Neuronal stem cell (in vitro differentiated cells): ENCODE measurements at regions not wholly inside any gene's neighbourhood (a gene's known extent, or its start where the extent isn't known, plus 50 kb on each side); places are given as distances from the start of the nearest gene placed in this dataset.

Experiments used
- DNase-seq: peaks from one replicate; pipeline ENCODE4 v3.0.0-alpha.2; 2013; ENCODE audit warnings: low spot score
- H2AFZ ChIP-seq: one replicate; pipeline ENCODE4 v1.6.1; 2013; ENCODE audit warnings: mild to moderate bottlenecking, low read length, inconsistent platforms
- H2AK5ac ChIP-seq: 2 replicates; pipeline ENCODE4 v1.6.1; 2013; ENCODE audit warnings: low read depth, mild to moderate bottlenecking, inconsistent platforms, low read length, moderate library complexity, mixed read lengths
- H2BK120ac ChIP-seq: 2 replicates; pipeline ENCODE4 v1.6.1; 2013; ENCODE audit warnings: low read depth, mild to moderate bottlenecking, inconsistent platforms, low read length, moderate library complexity, mixed read lengths
- H2BK12ac ChIP-seq: one replicate; pipeline ENCODE4 v1.6.1; 2013; ENCODE audit warnings: low read length, inconsistent platforms
- H2BK15ac ChIP-seq: 2 replicates; pipeline ENCODE4 v1.6.1; 2013; ENCODE audit warnings: mild to moderate bottlenecking, low read length, inconsistent platforms, mixed read lengths
- H2BK5ac ChIP-seq: one replicate; pipeline ENCODE4 v1.6.1; 2013; ENCODE audit warnings: inconsistent platforms, mild to moderate bottlenecking, low read length, moderate library complexity
- H3K14ac ChIP-seq: one replicate; pipeline ENCODE4 v1.6.1; 2013; ENCODE audit warnings: low read length, inconsistent platforms
- H3K18ac ChIP-seq: 2 replicates; pipeline ENCODE4 v1.6.1; 2013; ENCODE audit warnings: low read length, inconsistent platforms
- H3K23ac ChIP-seq: 2 replicates; pipeline ENCODE4 v1.6.1; 2013; ENCODE audit warnings: low read depth, mild to moderate bottlenecking, mixed read lengths, low read length, inconsistent platforms; ENCODE audit not compliant: poor library complexity
- H3K27ac ChIP-seq: replicated peaks from 3 replicates; pipeline ENCODE4 v1.5.1; 2013; ENCODE audit warnings: low read length, inconsistent platforms
- H3K27me3 ChIP-seq, 3 experiments: 2 replicates each; pipeline ENCODE4 v1.6.1; 2013; ENCODE audit warnings: low read length in 3 of 3, mild to moderate bottlenecking in 2 of 3, inconsistent platforms in 1 of 3, low read depth in 1 of 3, mixed read lengths in 1 of 3, moderate library complexity in 1 of 3; ENCODE audit not compliant: control insufficient read depth in 3 of 3, insufficient read depth in 3 of 3
- H3K36me3 ChIP-seq, 2 donors: replicated peaks in 1 of 2; 2 replicates each; pipeline ENCODE4 v1.6.1; 2013; ENCODE audit warnings: low read length in 2 of 2; ENCODE audit not compliant: control insufficient read depth in 2 of 2, insufficient read depth in 2 of 2
- H3K4ac ChIP-seq: 2 replicates; pipeline ENCODE4 v1.6.1; 2013; ENCODE audit warnings: inconsistent platforms, mild to moderate bottlenecking, low read length, moderate library complexity
- H3K4me1 ChIP-seq, 2 donors: 1 replicate in 1 of 2; 2 replicates in 1 of 2; pipeline ENCODE4 v1.6.1; 2013; ENCODE audit warnings: low read length in 2 of 2, low read depth in 1 of 2; ENCODE audit not compliant: control insufficient read depth in 2 of 2, insufficient read depth in 1 of 2
- H3K4me2 ChIP-seq: one replicate; pipeline ENCODE4 v1.6.1; 2013; ENCODE audit warnings: mild to moderate bottlenecking, low read length, inconsistent platforms; ENCODE audit not compliant: insufficient read depth, poor library complexity, severe bottlenecking
- H3K4me3 ChIP-seq, 2 donors: 2 replicates each; pipeline ENCODE4 v1.5.1; 2013; ENCODE audit warnings: low read length in 2 of 2, mild to moderate bottlenecking in 2 of 2, inconsistent platforms in 1 of 2, moderate library complexity in 1 of 2
- H3K79me1 ChIP-seq: one replicate; pipeline ENCODE4 v1.6.1; 2013; ENCODE audit warnings: low read depth, mild to moderate bottlenecking, inconsistent platforms, low read length, moderate library complexity
- H3K9ac ChIP-seq: one replicate; pipeline ENCODE4 v1.6.1; 2013; ENCODE audit warnings: mild to moderate bottlenecking, low read depth, low read length, inconsistent platforms; ENCODE audit not compliant: poor library complexity
- H3K9me3 ChIP-seq, 2 donors: replicated peaks in 1 of 2; 2 replicates each; pipeline versions ENCODE3 to v1.6.1; 2013; ENCODE audit warnings: low read length in 2 of 2, mild to moderate bottlenecking in 2 of 2, inconsistent platforms in 1 of 2, low read depth in 1 of 2, mixed read lengths in 1 of 2, moderate library complexity in 1 of 2; ENCODE audit not compliant: control insufficient read depth in 2 of 2, insufficient read depth in 1 of 2
- H4K8ac ChIP-seq: one replicate; pipeline ENCODE4 v1.6.1; 2013; ENCODE audit warnings: low read depth, mild to moderate bottlenecking, inconsistent platforms, low read length, moderate library complexity
- H4K91ac ChIP-seq: one replicate; pipeline ENCODE4 v1.6.1; 2013; ENCODE audit warnings: low read length, low read depth, mild to moderate bottlenecking, inconsistent platforms; ENCODE audit not compliant: poor library complexity
- WGBS, 2 donors: extraction: QIAGEN DNeasy Blood & Tissue Kit; methylation state at CpG; one replicate each; pipeline ENCODE4 v1.1.7; 2013; ENCODE audit warnings: missing lambda C conversion rate in 2 of 2, mixed read lengths in 1 of 2; ENCODE audit not compliant: insufficient read length in 2 of 2, insufficient replicate concordance in 1 of 2; ENCODE audit errors: extremely low coverage in 2 of 2; 5-methylcytosine and 5-hydroxymethylcytosine counted together

GRCh38 chr14:85878874-85879273, 348.9 kb downstream of the FLRT2 start:
- no peak overlapping the region for H2BK12ac ChIP-seq
- no peaks in the 10 kb centered on the region for H3K9me3 ChIP-seq
- H4K91ac ChIP-seq: no peak overlapping the region
- no peak overlapping the region for H2AFZ ChIP-seq
- no peaks in the 10 kb centered on the region for H3K36me3 ChIP-seq
- H3K4me3 ChIP-seq: no peak overlapping the region
- H3K4ac ChIP-seq: no peak overlapping the region
- no peak overlapping the region for H3K9ac ChIP-seq
- no peaks in the 10 kb centered on the region for H3K27me3 ChIP-seq
- no peak overlapping the region for H3K14ac ChIP-seq
- no peaks in the 10 kb centered on the region for H3K79me1 ChIP-seq
- WGBS, 2 donors: no CpG with 5 or more reads among the region's 7 CpGs
- no peak overlapping the region for H2BK15ac ChIP-seq
- H2BK5ac ChIP-seq: no peak overlapping the region
- H3K18ac ChIP-seq: no peak overlapping the region
- no peak overlapping the region for H4K8ac ChIP-seq
- no peak overlapping the region for H3K4me2 ChIP-seq
- H2AK5ac ChIP-seq: no peak overlapping the region
- H3K4me1 ChIP-seq: peaks cover 0 to 2% of the 10 kb centered on the region in 2 donors
- H3K27ac ChIP-seq: no peak overlapping the region
- no peak for DNase-seq
- no peak overlapping the region for H2BK120ac ChIP-seq
- H3K23ac ChIP-seq: no peak overlapping the region

DNA sequence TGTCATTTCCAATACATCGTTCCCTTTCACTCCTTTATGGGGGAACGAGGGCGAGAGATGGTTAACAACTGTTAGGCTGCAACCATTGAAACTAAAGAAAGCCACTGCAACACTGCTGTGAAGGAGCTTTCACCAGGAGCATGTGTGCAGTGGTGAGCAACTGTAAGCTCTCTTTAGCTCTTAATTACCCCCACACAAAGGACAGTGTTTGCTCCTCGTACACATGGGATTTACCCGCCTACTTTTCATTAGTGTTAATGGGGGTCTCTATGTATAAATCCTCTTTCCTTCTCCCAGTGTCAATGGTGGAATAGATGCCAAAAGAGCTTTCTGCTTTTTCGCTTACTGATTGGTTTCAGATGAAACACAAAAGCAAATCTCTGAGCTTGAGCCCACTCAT, 343.1 kb downstream of the FLRT2 start:
- no peak overlapping the region for H4K91ac ChIP-seq

GRCh38 chr14:85867450-85867849, 337.5 kb downstream of the FLRT2 start:
- DNase-seq: no peak
- Histone ChIP-seq H4K91ac (no peak overlapping the region), H3K9me3 (peaks cover 0 to 2% of the 10 kb centered on the region in 2 donors), H4K8ac (no peak overlapping the region), H2BK120ac (no peak overlapping the region), H2BK12ac (no peak overlapping the region), H3K23ac (no peak overlapping the region), H2AK5ac (no peak overlapping the region), H3K4ac (no peak overlapping the region), H3K4me1 (no peaks in the 10 kb centered on the region), H3K36me3 (no peaks in the 10 kb centered on the region), H3K27ac (no peak overlapping the region), H2BK15ac (no peak overlapping the region), H3K4me3 (no peak overlapping the region), H3K9ac (no peak overlapping the region), H3K4me2 (no peak overlapping the region), H3K27me3 (no peaks in the 10 kb centered on the region), H3K18ac (no peak overlapping the region), H2BK5ac (no peak overlapping the region), H3K79me1 (no peaks in the 10 kb centered on the region), H3K14ac (no peak overlapping the region), H2AFZ (no peak overlapping the region)
- WGBS, 2 donors: no CpG with 5 or more reads among the region's 4 CpGs

More for the DNA sequence above, 343.1 kb downstream of the FLRT2 start:
- Histone ChIP-seq H2BK5ac (no peak overlapping the region), H3K9ac (no peak overlapping the region), H2BK120ac (no peak overlapping the region), H2BK15ac (no peak overlapping the region), H3K4me2 (no peak overlapping the region), H4K8ac (no peak overlapping the region), H3K27ac (no peak overlapping the region), H3K18ac (no peak overlapping the region), H2AK5ac (no peak overlapping the region), H2AFZ (no peak overlapping the region), H3K4ac (no peak overlapping the region), H3K27me3 (no peaks in the 10 kb centered on the region), H3K14ac (no peak overlapping the region), H3K23ac (no peak overlapping the region), H2BK12ac (no peak overlapping the region), H3K79me1 (no peaks in the 10 kb centered on the region), H3K4me3 (no peak overlapping the region), H3K36me3 (no peaks in the 10 kb centered on the region), H3K9me3 (peaks cover 0 to 2% of the 10 kb centered on the region in 2 donors), H3K4me1 (peaks cover 0 to 5% of the 10 kb centered on the region in 2 donors)
- DNase-seq: peak; percentile 11
- WGBS, 2 donors: no CpG with 5 or more reads among the region's 6 CpGs

DNA sequence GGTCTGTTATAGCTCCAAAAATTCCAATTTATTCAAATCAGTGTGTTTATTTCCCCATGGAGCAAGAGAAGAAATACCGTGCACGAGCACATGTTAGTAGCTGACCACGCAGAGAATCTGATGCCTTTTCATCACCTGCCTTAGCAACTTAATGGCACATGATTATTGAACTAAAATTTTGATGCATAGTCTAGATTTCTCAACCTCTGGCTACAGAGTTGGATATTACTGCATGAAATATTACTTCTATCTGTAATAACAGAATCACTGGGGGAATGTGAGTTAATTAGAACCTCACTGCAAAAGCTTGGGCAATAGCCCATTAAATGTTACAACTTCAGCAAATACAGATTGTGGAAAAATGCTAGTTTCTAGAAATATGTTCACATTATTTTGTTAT, 335.8 kb downstream of the FLRT2 start:
- H3K14ac ChIP-seq: no peak overlapping the region
- H2BK5ac ChIP-seq: no peak overlapping the region
- H3K23ac ChIP-seq: no peak overlapping the region
- H2AFZ ChIP-seq: no peak overlapping the region
- H2BK12ac ChIP-seq: no peak overlapping the region
- H3K79me1 ChIP-seq: no peaks in the 10 kb centered on the region
- no peak overlapping the region for H2BK15ac ChIP-seq
- H3K18ac ChIP-seq: no peak overlapping the region
- no peak overlapping the region for H3K4me2 ChIP-seq
- H2BK120ac ChIP-seq: no peak overlapping the region
- H3K27ac ChIP-seq: no peak overlapping the region
- no peak overlapping the region for H3K4ac ChIP-seq
- H3K27me3 ChIP-seq: no peaks in the 10 kb centered on the region
- DNase-seq: no peak
- no peaks in the 10 kb centered on the region for H3K36me3 ChIP-seq
- no peak overlapping the region for H2AK5ac ChIP-seq
- H3K9me3 ChIP-seq: peaks cover 0 to 2% of the 10 kb centered on the region in 2 donors
- no peak overlapping the region for H4K91ac ChIP-seq
- H3K9ac ChIP-seq: no peak overlapping the region
- H3K4me1 ChIP-seq: no peaks in the 10 kb centered on the region
- no CpG with 5 or more reads among the region's 3 CpGs for WGBS, 2 donors
- H4K8ac ChIP-seq: no peak overlapping the region
- no peak overlapping the region for H3K4me3 ChIP-seq
